Ascending aorta (tissue), 2 donors: ENCODE measurements at regions not wholly inside any gene's neighbourhood (a gene's known extent, or its start where the extent isn't known, plus 50 kb on each side); places are given as distances from the start of the nearest gene placed in this dataset.

ENCODE experiments used
- DNase-seq, 2 donors: peaks; one replicate each; pipeline ENCODE4 v3.0.0-alpha.2; 2019; ENCODE audit warnings: low spot score in 2 of 2
- H3K27ac ChIP-seq, 2 donors: fragments of 200-600 bp; sonication (generic); one replicate each; pipeline ENCODE4 v1.5.1; 2016 to 2017; ENCODE audit warnings: mild to moderate bottlenecking in 1 of 2
- H3K27me3 ChIP-seq: fragments of 200-600 bp; sonication (generic); one replicate; pipeline ENCODE4 v1.5.1; 2017
- H3K36me3 ChIP-seq, 2 donors: fragments of 200-600 bp; sonication (generic); one replicate each; pipeline ENCODE4 v1.5.1; 2016
- H3K4me1 ChIP-seq, 2 donors: fragments of 200-600 bp; sonication (generic); one replicate each; pipeline ENCODE4 v1.5.1; 2016 to 2017; ENCODE audit warnings: mild to moderate bottlenecking in 1 of 2
- H3K4me3 ChIP-seq, 2 donors: fragments of 200-600 bp; sonication (generic); one replicate each; pipeline ENCODE4 v1.5.1; 2016 to 2017; ENCODE audit warnings: mild to moderate bottlenecking in 1 of 2
- H3K9me3 ChIP-seq, 2 donors: fragments of 200-600 bp; sonication (generic); one replicate each; pipeline ENCODE4 v1.5.1; 2016
- intact Hi-C: fragments of 100-400 bp; cut with DNase I; formaldehyde crosslinking; loops from one replicate; pipeline ENCODE4 v1.15.1; 2023
- TF ChIP-seq, protein P1 (sequence below), 3 experiments: fragments of 200-600 bp in 2 of 3; fragments of 450-650 bp in 1 of 3; sonication (generic) in 2 of 3; IDR thresholded peaks; one replicate each; pipeline ENCODE4 v1.5.1; 2016 to 2019; ENCODE audit warnings: antibody characterized with exemption in 3 of 3, mild to moderate bottlenecking in 1 of 3, moderate library complexity in 1 of 3

DNA sequence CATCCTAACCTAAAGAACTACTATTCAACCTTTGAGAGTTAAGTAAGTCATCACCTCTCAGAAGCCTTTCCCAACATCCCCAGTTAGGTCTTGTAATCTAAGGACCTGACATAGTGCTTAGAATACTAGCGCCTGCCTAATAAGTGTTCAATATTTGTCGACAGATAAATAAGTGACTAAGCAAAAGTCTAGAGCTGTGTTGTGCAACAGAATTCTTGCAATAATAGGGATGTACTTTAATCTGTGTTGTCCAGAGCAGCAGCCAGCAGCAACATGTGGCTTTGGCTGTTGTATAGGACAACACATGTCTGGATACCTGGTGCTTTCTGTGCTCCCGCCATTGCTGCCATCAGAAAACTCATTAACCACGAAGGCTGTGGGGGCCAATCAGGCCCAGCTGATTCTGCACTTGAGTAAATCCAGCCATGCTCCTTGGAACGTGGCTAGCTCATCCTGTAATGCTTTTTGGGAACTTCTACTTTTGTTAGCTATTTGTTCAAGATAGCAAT is 66.8 kb upstream of the NTM start:
- Histone ChIP-seq H3K9me3 (no peaks in the 10 kb centered on the region), H3K4me3 (no peak overlapping the region), H3K36me3 (no peaks in the 10 kb centered on the region), H3K27ac (no peak overlapping the region), H3K27me3 (no peaks in the 10 kb centered on the region), H3K4me1 (no peaks in the 10 kb centered on the region)
- intact Hi-C loops: no loop called here
- DNase-seq: no peak
- TF ChIP-seq, protein P1, sequence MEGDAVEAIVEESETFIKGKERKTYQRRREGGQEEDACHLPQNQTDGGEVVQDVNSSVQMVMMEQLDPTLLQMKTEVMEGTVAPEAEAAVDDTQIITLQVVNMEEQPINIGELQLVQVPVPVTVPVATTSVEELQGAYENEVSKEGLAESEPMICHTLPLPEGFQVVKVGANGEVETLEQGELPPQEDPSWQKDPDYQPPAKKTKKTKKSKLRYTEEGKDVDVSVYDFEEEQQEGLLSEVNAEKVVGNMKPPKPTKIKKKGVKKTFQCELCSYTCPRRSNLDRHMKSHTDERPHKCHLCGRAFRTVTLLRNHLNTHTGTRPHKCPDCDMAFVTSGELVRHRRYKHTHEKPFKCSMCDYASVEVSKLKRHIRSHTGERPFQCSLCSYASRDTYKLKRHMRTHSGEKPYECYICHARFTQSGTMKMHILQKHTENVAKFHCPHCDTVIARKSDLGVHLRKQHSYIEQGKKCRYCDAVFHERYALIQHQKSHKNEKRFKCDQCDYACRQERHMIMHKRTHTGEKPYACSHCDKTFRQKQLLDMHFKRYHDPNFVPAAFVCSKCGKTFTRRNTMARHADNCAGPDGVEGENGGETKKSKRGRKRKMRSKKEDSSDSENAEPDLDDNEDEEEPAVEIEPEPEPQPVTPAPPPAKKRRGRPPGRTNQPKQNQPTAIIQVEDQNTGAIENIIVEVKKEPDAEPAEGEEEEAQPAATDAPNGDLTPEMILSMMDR (IDR thresholded peaks at IDR 0.05): no peak

- Histone ChIP-seq H3K4me3 (no peak overlapping the region), H3K36me3 (no peaks in the 10 kb centered on the region), H3K27me3 (no peaks in the 10 kb centered on the region), H3K27ac (no peak overlapping the region), H3K9me3 (no peaks in the 10 kb centered on the region), H3K4me1 (no peaks in the 10 kb centered on the region)
- no peak for DNase-seq
- intact Hi-C loops: no loop called here
- TF ChIP-seq, protein P1 (IDR thresholded peaks at IDR 0.05): no peak
These were observed 65.4 kb upstream of the NTM start for GRCh38 chr11:131305005-131305404.

GRCh38 chr11:131307506-131307905 is 62.9 kb upstream of the NTM start:
- intact Hi-C loops: no loop called here
- Histone ChIP-seq H3K4me1 (no peaks in the 10 kb centered on the region), H3K4me3 (no peak overlapping the region), H3K27ac (no peak overlapping the region), H3K9me3 (no peaks in the 10 kb centered on the region), H3K27me3 (no peaks in the 10 kb centered on the region), H3K36me3 (no peaks in the 10 kb centered on the region)
- TF ChIP-seq, protein P1 (IDR thresholded peaks at IDR 0.05): no peak
- DNase-seq: no peak

GRCh38 chr11:131309776-131310175 is 60.6 kb upstream of the NTM start:
- Histone ChIP-seq H3K4me1 (no peaks in the 10 kb centered on the region), H3K36me3 (no peaks in the 10 kb centered on the region), H3K4me3 (no peak overlapping the region), H3K27ac (no peak overlapping the region), H3K27me3 (no peaks in the 10 kb centered on the region), H3K9me3 (no peaks in the 10 kb centered on the region)
- DNase-seq: no peak
- TF ChIP-seq, protein P1 (IDR thresholded peaks at IDR 0.05): no peak
- intact Hi-C loops: no loop called here

DNA sequence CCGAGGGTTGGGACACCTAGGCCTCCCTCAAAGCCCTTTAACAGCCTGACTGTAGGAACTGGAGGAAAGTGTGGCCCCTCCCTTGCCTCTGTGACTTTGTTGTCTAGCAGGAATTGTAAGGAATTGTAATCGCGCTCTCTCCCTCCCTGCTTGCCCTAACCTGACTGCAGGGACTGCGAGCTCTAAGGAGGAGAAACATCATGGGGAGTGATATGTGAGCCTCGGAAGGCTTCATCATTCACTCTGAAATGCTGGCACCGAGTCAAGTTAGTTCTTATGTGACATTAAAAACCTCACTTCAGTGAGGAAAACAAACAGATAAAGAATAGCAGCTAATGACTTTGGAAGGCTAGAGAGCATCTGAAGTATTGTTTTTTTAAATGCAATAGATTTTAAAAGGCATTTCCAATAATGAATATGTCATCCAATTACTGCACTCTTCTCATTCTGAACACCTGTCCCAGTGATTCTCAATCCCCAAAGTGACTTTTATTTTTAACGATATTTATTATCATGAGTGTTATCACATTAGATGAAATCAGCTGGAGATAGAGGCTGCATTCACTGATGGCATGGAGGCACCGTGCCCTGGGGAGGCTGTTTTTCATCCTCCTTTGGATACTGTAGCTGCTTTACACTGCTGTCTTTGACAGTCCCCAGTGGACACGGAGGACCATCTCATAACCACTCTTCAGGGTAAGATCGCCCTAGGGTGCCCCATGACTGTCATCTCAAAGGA is 58.5 kb upstream of the NTM start:
- TF ChIP-seq, protein P1 (IDR thresholded peaks at IDR 0.05): no peak
- Histone ChIP-seq H3K9me3 (no peaks in the 10 kb centered on the region), H3K36me3 (no peaks in the 10 kb centered on the region), H3K27me3 (no peaks in the 10 kb centered on the region), H3K27ac (no peak overlapping the region), H3K4me1 (no peaks in the 10 kb centered on the region), H3K4me3 (no peak overlapping the region)
- no peak for DNase-seq
- intact Hi-C loops: no loop called here
